ENCODE measurements at regions not wholly inside any gene's neighbourhood (a gene's known extent, or its start where the extent isn't known, plus 50 kb on each side); places are given as distances from the start of the nearest gene placed in this dataset.

DNA sequence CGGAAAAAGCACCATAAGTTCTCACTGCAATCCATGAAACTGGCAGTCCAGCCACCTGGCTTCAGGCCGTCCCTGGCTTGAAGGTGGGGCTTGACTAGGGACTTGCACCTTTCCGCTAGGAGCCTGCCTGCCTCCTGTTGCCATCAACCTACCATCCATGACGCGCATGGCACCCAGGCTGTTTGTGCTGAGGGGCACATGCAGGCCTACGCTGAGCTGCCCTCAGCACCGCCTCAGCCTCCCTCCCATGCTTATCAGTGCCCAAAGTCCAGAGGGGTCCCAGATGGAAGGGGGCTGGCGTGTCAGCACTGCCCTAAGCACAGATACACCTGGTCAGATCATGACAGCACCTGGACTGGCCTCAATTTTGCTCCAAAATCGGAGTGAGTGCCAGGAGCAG lies 190.2 kb upstream of the LYPLAL1 start:
- Histone ChIP-seq H3K27me3 (replicated peaks in 2 of 5; ENCODE audit: control insufficient read depth in 4 of 5, insufficient read depth in 5 of 5, low read length in 4 of 5) (no peaks in the 10 kb centered on the region), H3K9me3 (ENCODE audit: control extremely low read depth in 1 of 5, control insufficient read depth in 4 of 5, insufficient read depth in 2 of 5, low read depth in 1 of 5, low read length in 4 of 5) (no peaks in the 10 kb centered on the region), H3K4me3 (ENCODE audit: control insufficient read depth in 1 of 7, extremely low read depth in 1 of 7, insufficient read depth in 4 of 7, low read depth in 2 of 7, low read length in 6 of 7) (no peak overlapping the region), H3K27ac (ENCODE audit: insufficient read depth in 1 of 2, low read depth in 1 of 2, low read length in 2 of 2, poor library complexity in 1 of 2, severe bottlenecking in 2 of 2) (no peak overlapping the region), H3K4me1 (ENCODE audit: control extremely low read depth in 1 of 4, control insufficient read depth in 4 of 4, insufficient read depth in 4 of 4, low read length in 3 of 4) (no peaks in the 10 kb centered on the region), H3K36me3 (ENCODE audit: control insufficient read depth in 4 of 4, insufficient read depth in 4 of 4, low read length in 3 of 4) (no peaks in the 10 kb centered on the region)
- POLR2A ChIA-PET, result no interaction called here
- CTCF ChIA-PET, result interaction anchor here (0.7 kb wide), 1 partner anchor 77 kb away, joined by 3 read pairs; no protein-coding TSS in a partner anchor
- 93% methylated on average over 9 of the region's 9 CpGs for WGBS (ENCODE audit: insufficient coverage)
- DNase-seq, result no peak

DNA sequence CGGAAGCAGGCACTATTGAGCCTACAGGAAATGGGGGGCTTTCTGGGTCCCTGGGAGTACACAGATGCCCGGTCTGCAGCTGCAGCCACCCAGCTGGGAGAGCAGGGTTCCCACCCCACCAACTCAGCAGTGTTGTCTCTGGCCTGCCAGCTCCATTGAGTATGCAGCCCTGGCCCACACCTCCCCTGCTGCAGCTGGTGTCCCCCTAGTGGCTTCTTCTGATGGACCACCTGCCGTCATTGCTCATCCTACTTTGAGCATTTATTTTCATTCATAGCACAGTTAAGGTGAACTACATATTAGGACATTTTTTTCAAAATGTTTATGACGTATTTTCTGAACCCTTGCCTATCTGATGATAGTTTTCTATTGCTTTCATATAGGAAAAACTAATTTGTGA lies 189.8 kb upstream of the LYPLAL1 start:
- no peak for DNase-seq
- 82% methylated on average over 3 of the region's 4 CpGs for WGBS (ENCODE audit: insufficient coverage)
- no peaks in the 10 kb centered on the region for H3K36me3 ChIP-seq (ENCODE audit: control insufficient read depth in 4 of 4, insufficient read depth in 4 of 4, low read length in 3 of 4)
- no peak overlapping the region for H3K4me3 ChIP-seq (ENCODE audit: control insufficient read depth in 1 of 7, extremely low read depth in 1 of 7, insufficient read depth in 4 of 7, low read depth in 2 of 7, low read length in 6 of 7)
- no peak overlapping the region for H3K27ac ChIP-seq (ENCODE audit: insufficient read depth in 1 of 2, low read depth in 1 of 2, low read length in 2 of 2, poor library complexity in 1 of 2, severe bottlenecking in 2 of 2)
- H3K9me3 ChIP-seq (ENCODE audit: control extremely low read depth in 1 of 5, control insufficient read depth in 4 of 5, insufficient read depth in 2 of 5, low read depth in 1 of 5, low read length in 4 of 5), result no peaks in the 10 kb centered on the region
- no peaks in the 10 kb centered on the region for H3K27me3 ChIP-seq (replicated peaks in 2 of 5; ENCODE audit: control insufficient read depth in 4 of 5, insufficient read depth in 5 of 5, low read length in 4 of 5)
- H3K4me1 ChIP-seq (ENCODE audit: control extremely low read depth in 1 of 4, control insufficient read depth in 4 of 4, insufficient read depth in 4 of 4, low read length in 3 of 4), result no peaks in the 10 kb centered on the region
- POLR2A ChIA-PET, result no interaction called here
- CTCF ChIA-PET, result no interaction called here

DNA sequence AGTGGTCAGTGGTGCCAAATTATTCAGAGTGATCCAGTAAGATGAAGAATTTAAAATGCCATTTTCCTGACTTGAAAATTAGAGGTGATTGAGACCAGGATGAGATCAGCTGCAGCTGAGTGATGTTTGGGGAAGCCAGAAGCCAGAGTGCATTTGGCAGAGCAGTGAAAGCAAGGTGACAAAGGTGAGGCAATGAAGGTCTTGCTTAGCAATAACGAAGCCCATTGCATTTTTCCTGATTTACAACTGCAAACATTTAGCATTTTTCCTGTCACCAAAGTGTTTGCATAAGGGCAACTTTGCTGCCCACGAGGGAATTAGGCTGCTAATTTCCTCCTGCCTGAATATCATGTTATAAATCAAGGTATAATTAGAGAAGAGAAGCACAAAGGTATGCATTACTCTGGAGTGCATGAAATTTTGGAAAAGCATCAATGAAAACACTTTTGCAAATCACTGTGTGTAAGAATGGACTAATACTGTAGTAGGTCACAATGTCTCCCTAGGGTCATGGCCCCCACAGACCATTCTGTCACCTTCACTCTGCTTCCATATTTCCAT lies 188.2 kb upstream of the LYPLAL1 start:
- Histone ChIP-seq H3K27ac (ENCODE audit: insufficient read depth in 1 of 2, low read depth in 1 of 2, low read length in 2 of 2, poor library complexity in 1 of 2, severe bottlenecking in 2 of 2) (no peak overlapping the region), H3K9me3 (ENCODE audit: control extremely low read depth in 1 of 5, control insufficient read depth in 4 of 5, insufficient read depth in 2 of 5, low read depth in 1 of 5, low read length in 4 of 5) (no peaks in the 10 kb centered on the region), H3K36me3 (ENCODE audit: control insufficient read depth in 4 of 4, insufficient read depth in 4 of 4, low read length in 3 of 4) (no peaks in the 10 kb centered on the region), H3K27me3 (replicated peaks in 2 of 5; ENCODE audit: control insufficient read depth in 4 of 5, insufficient read depth in 5 of 5, low read length in 4 of 5) (no peaks in the 10 kb centered on the region), H3K4me1 (ENCODE audit: control extremely low read depth in 1 of 4, control insufficient read depth in 4 of 4, insufficient read depth in 4 of 4, low read length in 3 of 4) (no peaks in the 10 kb centered on the region), H3K4me3 (ENCODE audit: control insufficient read depth in 1 of 7, extremely low read depth in 1 of 7, insufficient read depth in 4 of 7, low read depth in 2 of 7, low read length in 6 of 7) (no peak overlapping the region)
- 40% methylated on average over 1 of the region's 2 CpGs for WGBS (ENCODE audit: insufficient coverage)
- DNase-seq, result no peak
- CTCF ChIA-PET, result no interaction called here
- POLR2A ChIA-PET, result no interaction called here

DNA sequence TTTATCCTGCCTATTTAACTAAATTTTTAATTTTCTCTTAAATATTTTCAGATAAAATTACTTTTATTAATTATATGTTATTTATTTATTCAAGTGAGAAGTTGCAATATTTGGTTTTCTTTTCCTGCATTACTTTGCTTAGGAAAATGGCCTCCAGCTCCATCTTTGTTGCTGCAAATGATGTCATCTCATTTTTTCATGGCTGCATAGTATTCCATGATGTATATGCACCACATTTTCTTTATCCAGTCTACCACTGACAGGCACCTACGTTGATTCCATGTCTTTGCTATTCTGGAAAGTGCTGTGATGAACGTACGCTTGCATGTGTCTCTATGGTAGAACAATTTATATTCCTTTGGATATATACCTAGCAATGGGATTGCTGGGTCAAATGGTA lies 186.9 kb upstream of the LYPLAL1 start:
- ChIA-PET CTCF (interaction anchor here (1.0 kb wide), 1 partner anchor 14 kb away, joined by 3 read pairs; no protein-coding TSS in a partner anchor), POLR2A (no interaction called here)
- Histone ChIP-seq H3K4me1 (ENCODE audit: control extremely low read depth in 1 of 4, control insufficient read depth in 4 of 4, insufficient read depth in 4 of 4, low read length in 3 of 4) (no peaks in the 10 kb centered on the region), H3K9me3 (ENCODE audit: control extremely low read depth in 1 of 5, control insufficient read depth in 4 of 5, insufficient read depth in 2 of 5, low read depth in 1 of 5, low read length in 4 of 5) (no peaks in the 10 kb centered on the region), H3K27ac (ENCODE audit: insufficient read depth in 1 of 2, low read depth in 1 of 2, low read length in 2 of 2, poor library complexity in 1 of 2, severe bottlenecking in 2 of 2) (no peak overlapping the region), H3K36me3 (ENCODE audit: control insufficient read depth in 4 of 4, insufficient read depth in 4 of 4, low read length in 3 of 4) (no peaks in the 10 kb centered on the region), H3K4me3 (ENCODE audit: control insufficient read depth in 1 of 7, extremely low read depth in 1 of 7, insufficient read depth in 4 of 7, low read depth in 2 of 7, low read length in 6 of 7) (no peak overlapping the region), H3K27me3 (replicated peaks in 2 of 5; ENCODE audit: control insufficient read depth in 4 of 5, insufficient read depth in 5 of 5, low read length in 4 of 5) (no peaks in the 10 kb centered on the region)
- 90% methylated on average over 2 of the region's 3 CpGs for WGBS (ENCODE audit: insufficient coverage)
- DNase-seq, result no peak

DNA sequence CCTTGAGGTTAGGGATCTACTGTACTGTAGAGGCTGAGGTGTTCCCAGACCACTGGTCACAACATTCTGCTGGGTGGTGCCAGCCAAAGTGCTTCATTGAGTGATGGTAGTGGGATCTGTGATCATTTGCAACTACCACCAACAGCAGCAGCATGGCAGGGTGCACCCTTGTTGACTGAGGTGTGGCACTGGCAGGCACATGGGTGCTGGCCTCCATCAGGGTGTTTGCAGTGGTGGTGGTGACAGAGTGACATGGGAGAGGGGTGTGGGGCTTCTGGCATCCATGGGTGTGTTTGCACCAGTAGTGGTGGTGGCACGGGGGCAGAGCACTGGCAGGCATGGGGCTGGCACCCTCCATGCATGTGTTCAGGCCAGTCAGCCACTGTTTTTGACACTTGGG lies 183.7 kb upstream of the LYPLAL1 start:
- no peak for DNase-seq
- CTCF ChIA-PET, result no interaction called here
- Histone ChIP-seq H3K27ac (ENCODE audit: insufficient read depth in 1 of 2, low read depth in 1 of 2, low read length in 2 of 2, poor library complexity in 1 of 2, severe bottlenecking in 2 of 2) (no peak overlapping the region), H3K9me3 (ENCODE audit: control extremely low read depth in 1 of 5, control insufficient read depth in 4 of 5, insufficient read depth in 2 of 5, low read depth in 1 of 5, low read length in 4 of 5) (no peaks in the 10 kb centered on the region), H3K36me3 (ENCODE audit: control insufficient read depth in 4 of 4, insufficient read depth in 4 of 4, low read length in 3 of 4) (no peaks in the 10 kb centered on the region), H3K4me3 (ENCODE audit: control insufficient read depth in 1 of 7, extremely low read depth in 1 of 7, insufficient read depth in 4 of 7, low read depth in 2 of 7, low read length in 6 of 7) (no peak overlapping the region), H3K27me3 (replicated peaks in 2 of 5; ENCODE audit: control insufficient read depth in 4 of 5, insufficient read depth in 5 of 5, low read length in 4 of 5) (no peaks in the 10 kb centered on the region), H3K4me1 (ENCODE audit: control extremely low read depth in 1 of 4, control insufficient read depth in 4 of 4, insufficient read depth in 4 of 4, low read length in 3 of 4) (no peaks in the 10 kb centered on the region)
- WGBS (ENCODE audit: insufficient coverage), result no CpG with 5 or more reads among the region's 1 CpG
- POLR2A ChIA-PET, result no interaction called here

DNA sequence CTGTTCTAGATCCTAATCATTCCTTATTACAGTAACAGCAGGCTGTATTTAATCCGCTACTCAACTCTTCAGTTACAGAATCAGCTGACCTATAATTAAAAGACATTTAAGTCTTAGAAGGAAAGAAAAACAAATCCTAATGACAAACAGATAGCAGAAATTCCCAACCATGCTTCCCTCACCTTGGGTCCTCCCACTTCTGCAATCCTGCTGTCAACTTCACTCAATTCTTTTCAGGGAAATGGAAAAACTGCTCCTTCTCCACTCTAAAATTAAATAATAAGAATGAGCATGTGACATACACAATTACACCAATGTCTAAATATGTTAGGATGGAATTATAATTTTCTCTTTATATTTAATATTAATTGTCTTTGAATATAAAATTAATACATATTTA lies 182.6 kb upstream of the LYPLAL1 start:
- DNase-seq, result no peak
- POLR2A ChIA-PET, result no interaction called here
- Histone ChIP-seq H3K36me3 (ENCODE audit: control insufficient read depth in 4 of 4, insufficient read depth in 4 of 4, low read length in 3 of 4) (no peaks in the 10 kb centered on the region), H3K4me1 (ENCODE audit: control extremely low read depth in 1 of 4, control insufficient read depth in 4 of 4, insufficient read depth in 4 of 4, low read length in 3 of 4) (no peaks in the 10 kb centered on the region), H3K9me3 (ENCODE audit: control extremely low read depth in 1 of 5, control insufficient read depth in 4 of 5, insufficient read depth in 2 of 5, low read depth in 1 of 5, low read length in 4 of 5) (no peaks in the 10 kb centered on the region), H3K27me3 (replicated peaks in 2 of 5; ENCODE audit: control insufficient read depth in 4 of 5, insufficient read depth in 5 of 5, low read length in 4 of 5) (no peaks in the 10 kb centered on the region), H3K4me3 (ENCODE audit: control insufficient read depth in 1 of 7, extremely low read depth in 1 of 7, insufficient read depth in 4 of 7, low read depth in 2 of 7, low read length in 6 of 7) (no peak overlapping the region), H3K27ac (ENCODE audit: insufficient read depth in 1 of 2, low read depth in 1 of 2, low read length in 2 of 2, poor library complexity in 1 of 2, severe bottlenecking in 2 of 2) (no peak overlapping the region)
- WGBS (ENCODE audit: insufficient coverage), result no CpG with 5 or more reads among the region's 1 CpG
- CTCF ChIA-PET, result no interaction called here

DNA sequence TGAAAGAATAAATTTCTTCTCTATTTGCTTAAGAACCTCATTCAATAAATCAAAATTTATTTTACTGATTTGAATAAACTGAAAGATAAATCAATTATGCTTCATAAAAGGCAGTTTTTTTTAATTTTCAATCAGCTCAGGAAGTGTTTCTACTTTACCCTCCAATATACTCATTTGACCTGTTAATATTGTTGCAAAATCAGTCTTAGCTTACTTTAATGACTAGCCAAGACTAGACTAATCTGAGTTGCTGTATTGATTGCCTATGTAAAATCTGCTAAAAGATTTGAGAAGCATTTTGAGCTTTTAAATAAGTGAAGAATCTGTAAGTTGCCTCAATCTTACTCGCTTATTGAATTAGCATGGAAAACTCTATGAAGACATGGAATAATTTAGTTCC lies 179.1 kb upstream of the LYPLAL1 start:
- Histone ChIP-seq H3K36me3 (ENCODE audit: control insufficient read depth in 4 of 4, insufficient read depth in 4 of 4, low read length in 3 of 4) (no peaks in the 10 kb centered on the region), H3K9me3 (ENCODE audit: control extremely low read depth in 1 of 5, control insufficient read depth in 4 of 5, insufficient read depth in 2 of 5, low read depth in 1 of 5, low read length in 4 of 5) (no peaks in the 10 kb centered on the region), H3K27me3 (replicated peaks in 2 of 5; ENCODE audit: control insufficient read depth in 4 of 5, insufficient read depth in 5 of 5, low read length in 4 of 5) (no peaks in the 10 kb centered on the region), H3K4me3 (ENCODE audit: control insufficient read depth in 1 of 7, extremely low read depth in 1 of 7, insufficient read depth in 4 of 7, low read depth in 2 of 7, low read length in 6 of 7) (no peak overlapping the region), H3K4me1 (ENCODE audit: control extremely low read depth in 1 of 4, control insufficient read depth in 4 of 4, insufficient read depth in 4 of 4, low read length in 3 of 4) (no peaks in the 10 kb centered on the region), H3K27ac (ENCODE audit: insufficient read depth in 1 of 2, low read depth in 1 of 2, low read length in 2 of 2, poor library complexity in 1 of 2, severe bottlenecking in 2 of 2) (no peak overlapping the region)
- DNase-seq, result no peak
- ChIA-PET CTCF (no interaction called here), POLR2A (no interaction called here)
- WGBS (ENCODE audit: insufficient coverage), result no CpG with 5 or more reads among the region's 1 CpG
